DMS114 treated with DMSO at 0.1 percent for 48 hours (cell line): ENCODE measurements at regions not wholly inside any gene's neighbourhood (a gene's known extent, or its start where the extent isn't known, plus 50 kb on each side); places are given as distances from the start of the nearest gene placed in this dataset.
A peak's percentile ranks its signal among the peaks of the same experiment; 100 is the strongest.
"Not testable (repeated sequence)": the region's sequence is repeated elsewhere in the genome, so short reads cannot be mapped to it uniquely, and the experiment has no call there.

Experiments
- DNase-seq: peaks from one replicate; lab custom pipeline; 2025; ENCODE audit not compliant: unreplicated experiment; lab: John Stamatoyannopoulos, UW

DNA sequence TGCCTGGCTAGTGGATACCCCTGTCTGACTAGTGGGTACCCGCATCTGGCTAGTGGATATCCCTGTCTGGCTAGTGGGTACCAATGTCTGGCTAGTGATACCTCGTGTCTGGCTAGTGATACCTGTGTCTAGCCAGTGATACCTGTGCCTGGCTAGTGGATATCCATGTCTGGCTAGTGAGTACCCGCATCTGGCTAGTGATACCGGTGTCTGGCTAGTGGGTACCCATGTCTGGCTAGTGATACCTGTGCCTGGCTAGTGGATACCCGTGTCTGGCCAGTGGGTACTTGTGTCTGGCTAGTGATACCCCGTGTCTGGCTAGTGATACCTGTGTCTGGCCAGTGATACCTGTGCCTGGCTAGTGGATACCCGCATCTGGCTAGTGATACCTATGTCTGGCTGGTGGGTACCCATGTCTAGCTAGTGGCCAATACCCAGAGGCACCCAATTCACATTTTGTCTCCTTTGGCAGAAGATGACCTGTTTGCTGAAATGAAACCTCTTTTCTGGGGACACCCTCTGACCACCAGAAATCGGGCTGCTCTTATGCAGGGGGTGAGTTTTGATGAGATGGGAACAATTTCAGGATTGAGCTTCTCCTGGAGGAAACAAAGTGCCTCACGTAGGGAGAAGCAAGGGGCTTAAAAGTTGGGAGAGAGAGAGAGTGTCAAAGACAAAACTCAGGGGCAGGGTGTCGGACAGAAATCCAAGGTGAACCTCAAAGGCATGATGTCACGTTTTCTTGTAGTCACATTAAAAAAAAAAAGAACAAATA is 63.4 kb downstream of the SMIM38 start:
- DNase-seq: no peak

DNA sequence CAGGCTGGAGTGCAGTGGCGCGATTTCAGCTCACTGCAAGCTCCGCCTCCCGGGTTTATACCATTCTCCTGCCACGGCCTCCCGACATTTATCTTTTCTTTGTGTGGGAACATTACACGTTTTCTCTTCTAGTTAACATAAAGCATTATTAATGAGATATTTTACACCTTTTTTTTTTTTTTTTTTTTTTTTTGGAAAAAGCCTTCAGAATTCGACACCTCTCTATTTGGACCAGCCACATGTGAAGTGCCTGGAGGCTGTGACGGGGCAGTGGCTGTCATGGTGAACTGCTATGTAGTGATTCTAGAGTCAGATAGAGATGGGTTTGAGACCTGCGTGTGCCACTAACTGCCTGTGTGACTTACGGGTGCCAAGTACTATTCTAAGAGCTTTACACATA is 64.3 kb downstream of the SMIM38 start:
- DNase-seq: no peak

DNA sequence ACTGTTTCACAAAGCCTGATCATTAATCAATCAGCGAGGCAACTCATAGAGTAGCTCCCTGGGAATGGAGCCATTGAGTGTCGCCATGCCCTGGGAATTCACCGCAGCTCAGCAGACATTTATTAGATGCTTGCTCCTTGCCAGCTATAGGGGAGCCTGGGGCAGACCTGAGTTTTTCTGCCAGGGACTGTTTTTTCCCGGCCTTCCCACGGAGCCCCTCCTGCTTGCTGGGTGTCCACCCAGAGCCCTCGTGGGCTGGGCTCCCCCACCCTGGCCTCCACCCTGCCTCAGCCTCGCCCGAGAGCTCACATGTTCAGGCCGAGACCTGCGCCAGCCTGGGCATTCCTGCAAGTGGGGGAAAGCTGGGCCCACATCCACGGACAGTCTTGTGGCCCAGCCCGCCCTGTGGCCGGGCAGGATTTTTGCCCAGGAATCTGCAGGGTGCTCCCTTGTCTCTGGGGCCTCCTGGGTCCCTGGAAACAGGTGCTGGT is 64.9 kb downstream of the SMIM38 start:
- no peak for DNase-seq

DNA sequence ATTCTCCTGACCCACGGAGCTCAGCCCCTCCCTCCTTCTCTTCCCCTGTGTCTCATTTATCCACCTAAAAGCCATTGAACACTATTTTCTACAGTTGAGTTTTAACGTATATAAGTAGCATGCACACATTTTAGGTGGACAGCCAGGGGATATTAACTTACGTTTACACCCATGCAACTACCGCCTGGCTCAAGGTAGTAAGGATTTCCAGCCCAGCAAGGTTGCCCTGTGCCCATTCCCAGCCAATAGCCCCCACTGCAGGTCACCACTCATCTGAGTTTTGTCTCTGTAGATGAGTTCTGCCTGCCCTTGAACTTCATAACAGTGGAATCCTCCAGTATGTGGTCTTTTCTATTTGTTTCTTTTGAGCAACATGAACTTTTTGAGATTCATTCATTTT is 65.4 kb downstream of the SMIM38 start:
- DNase-seq: no peak

DNA sequence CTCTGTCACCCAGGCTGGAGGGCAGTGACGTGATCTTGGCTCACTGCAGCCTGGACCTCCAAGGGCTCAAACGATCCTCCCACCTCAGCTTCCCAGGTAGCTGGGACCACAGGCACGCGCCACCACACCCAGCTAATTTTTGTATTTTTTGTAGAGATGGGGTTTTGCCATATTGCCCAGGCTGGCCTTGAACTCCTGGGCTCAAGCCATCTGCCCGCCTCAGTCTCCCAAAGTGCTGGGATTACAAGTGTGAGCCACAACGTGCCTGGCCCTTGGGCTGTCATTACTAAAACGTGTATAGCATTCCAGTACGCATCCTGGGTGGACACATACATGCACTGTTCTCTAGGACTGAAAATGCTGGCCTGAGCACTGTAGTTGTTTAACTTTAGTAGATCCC is 65.9 kb downstream of the SMIM38 start:
- not testable (repeated sequence) for DNase-seq

DNA sequence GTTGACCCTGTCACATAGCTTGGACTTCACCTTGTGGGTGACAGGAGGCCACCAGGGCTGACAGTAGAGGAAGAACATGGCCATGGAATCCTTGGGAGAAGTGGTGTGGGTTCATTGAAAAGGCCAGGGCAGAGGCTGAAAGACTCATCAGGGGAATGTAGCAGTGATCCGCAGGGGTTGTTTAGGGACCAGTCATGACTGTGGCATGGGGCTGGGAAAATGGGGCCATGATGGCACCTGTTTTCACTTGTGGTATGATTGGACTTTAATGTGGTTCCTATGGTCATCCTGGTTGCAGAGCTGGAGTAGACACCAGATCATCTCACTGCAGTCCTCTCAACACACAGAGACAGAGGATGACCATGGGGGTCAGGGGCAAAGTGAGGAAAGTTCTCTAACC is 66.7 kb upstream of the MYEOV start:
- DNase-seq: no peak

DNA sequence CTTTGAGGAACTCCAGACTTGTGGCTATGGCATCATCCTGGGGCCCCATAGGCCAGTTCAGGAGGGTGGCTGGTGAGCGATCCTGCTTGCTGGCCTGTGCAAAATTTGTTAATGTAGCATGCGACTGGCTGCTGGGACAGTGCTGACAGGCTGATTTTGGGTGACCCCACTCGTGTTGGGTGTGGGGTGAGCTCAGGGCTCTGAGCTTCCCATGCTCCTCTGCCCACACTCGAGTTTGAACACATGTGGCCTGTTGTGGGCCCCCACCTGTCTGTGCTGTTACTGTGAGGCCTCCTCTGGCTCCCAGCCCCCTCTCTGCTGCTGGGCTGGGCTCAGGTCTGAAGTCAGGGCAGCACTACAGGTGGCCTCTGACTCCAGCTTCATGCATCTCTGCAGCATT is 64.4 kb upstream of the MYEOV start:
- no peak for DNase-seq

DNA sequence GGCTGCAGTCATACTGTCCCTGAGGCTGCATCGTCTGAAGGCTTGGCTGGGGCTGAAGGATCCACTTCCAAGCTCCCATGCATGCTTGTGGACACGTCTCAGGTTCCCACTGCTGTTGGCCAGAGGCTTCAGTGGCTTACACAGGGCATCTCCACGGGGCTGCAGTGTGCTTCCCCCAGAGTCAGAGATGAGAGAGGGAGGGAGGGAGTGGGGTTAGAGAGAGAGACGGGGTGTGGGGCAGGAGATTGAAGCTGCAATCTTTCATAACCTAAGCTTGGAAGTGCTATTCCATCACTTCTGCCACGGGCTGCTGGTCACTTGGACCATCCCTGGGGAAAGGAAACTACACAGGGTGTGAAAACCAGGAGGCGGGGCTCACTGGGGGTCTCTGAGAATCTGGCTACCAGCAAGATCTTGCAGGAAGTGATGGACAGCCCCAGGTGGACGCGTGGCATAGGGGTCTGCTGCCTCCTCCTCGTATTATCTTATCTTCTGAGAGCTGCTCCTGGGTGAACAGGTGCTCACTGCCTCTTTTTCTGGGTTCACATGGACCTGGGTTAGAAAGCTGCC is 63.0 kb upstream of the MYEOV start:
- DNase-seq: no peak

DNA sequence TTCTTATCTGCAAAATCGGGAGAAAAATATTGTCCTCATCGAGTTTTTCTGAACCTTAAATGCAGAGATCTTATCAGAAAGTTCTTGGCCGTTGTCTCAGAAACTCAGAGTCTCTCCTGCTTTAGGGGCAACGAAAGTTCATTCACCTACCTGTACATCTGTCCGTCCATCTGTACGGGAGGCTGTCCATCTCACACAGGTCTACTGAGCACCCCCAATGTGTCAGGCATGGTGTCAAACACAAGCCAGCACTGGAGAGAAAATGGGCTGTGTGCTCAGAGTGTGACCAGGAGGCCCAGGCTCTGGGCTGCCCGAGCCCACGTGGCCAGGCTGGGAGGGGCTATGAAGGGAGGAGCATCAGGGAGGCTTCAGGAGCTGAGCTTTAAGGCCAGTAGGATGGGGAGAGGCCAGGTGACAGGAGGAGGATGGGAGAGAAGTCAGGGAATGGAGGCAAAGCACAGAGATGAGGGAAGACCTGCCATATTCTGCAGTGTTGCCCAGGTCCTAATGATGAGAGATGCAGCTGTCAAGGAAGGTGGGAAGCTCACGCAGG is 62.4 kb upstream of the MYEOV start:
- DNase-seq: no peak

DNA sequence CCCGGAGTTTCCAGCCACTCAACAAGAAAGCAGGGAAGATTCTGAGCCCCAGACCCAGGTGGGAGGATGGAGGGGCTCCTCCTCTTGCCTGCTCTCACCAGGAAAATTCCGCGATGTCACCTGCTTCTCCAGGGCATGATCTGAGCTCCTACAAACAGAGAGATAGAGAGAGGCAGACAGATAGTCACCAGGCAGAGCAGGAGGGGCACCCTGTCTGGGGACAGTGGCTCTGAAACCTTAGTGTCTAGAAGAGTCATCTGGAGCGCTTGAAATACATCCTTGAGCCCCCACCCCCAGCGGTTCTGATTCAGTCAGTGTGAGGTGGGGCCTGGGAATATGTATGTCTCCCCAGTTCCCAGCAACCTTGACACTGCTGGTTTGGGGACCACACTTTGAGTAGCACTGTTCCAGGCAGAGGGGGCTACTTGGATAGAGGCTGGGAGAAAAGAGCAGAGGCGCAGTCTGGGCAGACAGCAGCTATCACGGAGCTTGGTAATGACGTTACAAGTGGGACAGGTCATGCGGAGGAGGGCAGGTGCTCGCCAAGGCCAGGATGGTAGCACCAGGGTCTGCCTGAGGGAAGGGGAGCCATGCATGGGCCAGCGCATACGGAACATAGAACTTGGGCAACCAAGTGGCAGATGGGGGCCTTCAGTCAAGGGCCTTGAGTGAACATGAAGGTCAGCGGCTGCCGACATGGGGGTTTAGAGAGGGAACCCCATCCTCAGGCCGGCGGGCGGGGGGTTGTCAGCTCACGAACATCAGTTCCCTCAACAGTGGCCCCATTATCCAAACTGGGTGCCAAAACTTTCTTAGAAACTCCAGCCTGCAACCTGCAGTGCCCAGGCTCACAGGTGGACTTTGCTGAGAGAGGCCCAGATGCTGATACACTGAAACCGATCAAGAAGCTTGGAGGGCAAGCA is 60.9 kb upstream of the MYEOV start:
- DNase-seq: no peak

DNA sequence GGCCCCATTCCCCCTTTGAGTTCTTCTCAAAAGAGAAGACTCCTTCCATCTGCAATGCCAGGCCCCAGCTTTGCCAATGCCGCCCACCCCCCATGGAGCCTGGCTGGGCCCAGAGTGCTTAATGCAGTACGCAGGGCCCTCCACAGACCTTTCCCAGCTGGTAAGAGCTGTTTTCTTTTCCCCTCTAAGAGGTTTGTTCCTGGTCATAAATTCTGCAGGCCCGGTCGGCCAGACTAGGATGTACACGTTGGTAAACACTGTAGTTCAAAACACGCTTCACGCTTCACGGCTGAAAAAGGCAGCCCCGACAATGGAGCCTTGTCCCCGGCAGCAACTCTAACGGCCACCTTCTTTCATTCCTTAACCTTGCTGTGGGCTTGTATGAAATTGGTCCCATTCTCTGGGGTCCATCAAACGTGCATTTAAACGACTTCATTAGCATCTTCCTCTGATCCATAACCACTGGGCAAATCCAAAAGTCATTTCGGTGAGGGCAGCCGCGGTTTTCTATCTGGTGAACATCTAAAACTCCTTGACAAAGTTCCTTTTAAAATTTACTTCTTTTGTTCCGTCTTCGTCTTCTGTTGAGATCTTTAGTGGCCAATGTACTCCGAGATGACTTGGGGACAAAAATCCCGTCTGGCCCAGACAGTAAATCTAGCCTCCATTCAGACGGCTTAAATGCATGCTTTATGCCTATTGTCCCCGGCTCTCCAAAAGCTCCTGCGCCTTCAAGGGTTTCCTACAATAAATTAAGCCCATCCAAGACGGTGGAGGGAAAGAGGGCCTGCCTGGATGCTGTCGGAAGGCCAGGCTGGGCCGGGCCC is 60.0 kb upstream of the MYEOV start:
- DNase-seq: no peak

DNA sequence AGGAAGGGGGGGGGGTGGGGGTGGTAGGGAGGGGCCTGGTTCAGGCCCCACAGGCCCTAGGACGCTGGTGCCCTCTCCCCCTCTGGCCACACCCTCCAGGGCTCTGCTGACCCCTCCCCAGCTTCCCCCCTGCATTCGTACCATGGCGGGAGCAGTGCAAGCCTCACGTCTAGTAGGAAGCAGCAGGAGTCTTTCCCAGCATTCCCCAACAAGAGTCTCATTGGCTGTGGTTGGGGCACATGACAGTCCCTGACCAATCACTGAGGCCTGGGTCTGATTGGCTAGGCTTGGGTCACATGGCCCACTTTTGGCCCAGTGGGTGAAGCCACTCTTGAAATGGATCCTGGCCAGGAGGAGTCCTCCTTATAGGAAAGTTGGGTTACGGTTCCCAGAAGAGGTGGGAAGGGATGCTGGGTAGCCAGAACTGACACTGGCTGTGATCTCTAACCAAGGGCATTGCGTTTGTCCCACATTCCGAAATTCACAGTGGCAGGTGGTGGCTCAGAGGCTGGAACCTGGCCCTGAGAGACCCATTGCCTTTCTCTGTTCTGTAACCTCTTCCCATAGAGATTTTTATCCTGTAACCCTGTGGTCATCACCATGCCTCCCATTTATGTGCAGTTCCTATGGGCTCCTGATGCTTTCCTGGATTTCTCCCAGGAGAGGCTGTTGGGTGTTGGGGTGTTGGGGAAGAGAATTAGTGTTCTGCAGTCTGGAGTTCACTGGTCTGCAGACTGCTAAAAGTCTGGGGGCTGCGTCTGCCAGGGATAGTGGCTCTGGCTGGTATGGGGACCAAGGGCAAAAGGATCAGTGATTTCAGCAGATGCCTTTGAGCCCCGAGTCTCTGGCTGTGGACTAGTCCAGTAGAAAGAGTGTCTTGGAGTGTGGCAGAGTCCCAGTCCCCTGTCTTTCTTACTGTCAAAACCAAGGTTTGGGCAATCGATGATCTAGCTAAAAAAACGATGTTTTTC is 58.9 kb upstream of the MYEOV start:
- DNase-seq: no peak

DNA sequence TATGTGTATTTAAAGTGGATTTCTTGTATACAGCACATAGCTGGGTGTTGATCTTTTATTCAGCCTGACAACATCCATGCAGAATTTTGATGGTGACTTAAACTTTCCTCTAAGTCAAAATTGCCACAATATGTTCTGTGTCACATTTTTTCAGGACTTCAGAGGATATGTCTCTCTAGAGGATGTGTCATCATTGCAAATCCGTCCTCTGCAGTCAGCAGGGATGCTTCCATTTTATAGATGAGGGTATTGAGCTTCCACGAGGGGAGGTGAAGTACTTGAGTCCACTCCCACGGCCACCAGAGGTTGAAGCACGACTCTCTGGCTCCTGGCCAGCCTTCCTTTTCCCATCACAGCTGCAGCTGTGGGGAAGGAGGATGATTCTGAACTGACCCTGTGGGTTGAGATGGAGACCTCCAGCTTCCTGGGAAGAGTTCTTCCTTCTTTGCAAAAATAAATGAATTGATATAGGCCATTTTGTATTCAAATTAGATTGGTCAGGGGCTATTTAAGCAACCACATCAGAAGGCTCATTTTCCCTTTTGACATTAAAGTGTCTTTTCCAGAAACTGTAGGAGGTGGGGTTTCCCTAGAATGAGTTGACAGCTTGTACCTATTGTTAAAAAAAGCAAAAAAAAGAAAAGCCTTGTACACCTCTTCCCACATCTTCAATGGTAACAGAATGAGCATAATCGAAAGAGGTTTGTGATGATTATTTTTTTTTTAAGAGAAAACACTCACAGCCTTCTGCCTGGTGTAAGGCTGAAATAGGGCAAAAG is 55.2 kb upstream of the MYEOV start:
- no peak for DNase-seq

DNA sequence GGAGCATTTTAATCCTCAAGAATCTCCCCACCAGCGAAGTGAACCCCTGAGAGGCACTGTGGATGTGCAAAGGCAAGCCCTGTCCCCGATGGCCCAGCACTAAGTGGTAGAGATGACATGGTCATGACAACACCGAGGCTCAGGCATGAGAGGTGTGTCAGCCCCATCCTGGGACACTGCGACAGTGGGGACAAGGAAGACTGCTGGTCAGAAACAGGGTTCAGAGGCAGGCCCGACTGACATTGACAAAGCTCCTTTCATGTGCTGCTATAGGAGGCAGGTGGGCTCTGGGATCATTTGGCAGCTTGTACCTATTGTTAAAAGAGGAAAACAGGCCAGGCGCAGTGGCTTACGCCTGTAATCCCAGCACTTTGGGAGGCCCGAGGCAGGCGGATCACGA is 54.3 kb upstream of the MYEOV start:
- DNase-seq: no peak

DNA sequence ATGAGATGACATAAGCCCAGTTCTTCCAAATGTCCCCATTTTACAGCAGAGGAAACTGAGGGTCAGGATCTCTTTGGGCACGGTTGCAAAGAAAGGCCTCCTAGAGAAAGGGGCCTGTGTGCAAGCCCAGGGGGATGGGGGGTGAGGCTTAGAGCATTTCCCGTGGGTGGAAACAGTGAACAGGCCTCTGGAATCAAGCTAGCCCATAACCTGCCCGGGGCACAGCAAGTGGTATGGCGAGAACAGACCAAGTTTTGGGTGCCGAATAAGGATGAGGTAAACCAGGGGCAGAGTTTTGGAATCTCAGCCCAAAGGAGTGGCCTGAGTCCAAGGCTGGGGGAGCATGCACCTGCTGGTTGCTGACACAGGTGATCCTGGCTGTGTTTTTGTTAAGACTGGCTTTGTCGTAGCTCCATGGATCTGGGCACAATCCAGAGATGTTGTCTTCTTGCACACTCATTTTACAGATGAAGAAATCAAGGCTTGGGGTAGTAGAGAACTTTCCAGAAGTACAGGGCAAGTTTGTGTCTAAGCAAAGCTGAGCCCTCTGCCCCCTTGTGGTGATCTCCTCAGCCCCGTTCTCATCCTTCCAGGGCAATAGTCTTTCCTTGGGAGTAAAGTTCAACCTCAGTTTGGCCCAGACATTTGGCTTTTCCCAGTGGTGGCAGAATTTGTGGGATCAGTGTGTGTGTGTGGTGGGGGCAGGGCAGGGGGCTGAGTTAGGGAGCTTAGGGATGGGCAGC is 53.5 kb upstream of the MYEOV start:
- DNase-seq: peak; percentile 60

DNA sequence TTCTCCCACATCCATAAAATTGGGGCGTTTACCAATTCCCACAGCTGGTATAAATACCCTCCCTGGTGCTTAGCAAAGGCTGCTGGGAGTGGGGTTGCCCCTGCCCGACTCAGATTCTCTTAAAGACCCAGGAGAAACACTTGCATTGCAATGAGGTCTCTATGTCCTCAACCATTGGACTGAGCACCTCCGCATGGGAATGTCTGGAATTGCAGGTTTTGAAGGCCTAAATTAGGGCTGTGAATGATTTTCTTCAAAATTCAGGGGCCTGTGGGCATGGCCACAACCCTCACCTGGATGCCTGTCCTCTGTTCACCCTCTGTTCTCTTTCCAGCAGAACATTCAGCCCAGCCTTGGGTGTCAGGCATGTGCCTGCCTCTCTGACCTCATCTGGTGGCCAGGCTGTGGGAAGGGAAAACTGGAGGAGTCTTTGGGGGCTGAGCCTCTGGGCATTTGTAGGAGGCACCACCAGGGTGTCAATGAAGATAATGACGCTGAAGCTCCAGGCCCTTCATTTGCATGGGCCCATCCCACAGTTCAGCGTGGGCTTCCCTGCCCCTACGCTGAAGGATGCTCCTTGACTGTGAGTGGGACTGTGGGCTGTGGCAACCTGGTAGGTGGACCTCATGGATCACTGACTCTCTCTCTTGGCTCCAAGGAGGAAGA is 52.7 kb upstream of the MYEOV start:
- no peak for DNase-seq

DNA sequence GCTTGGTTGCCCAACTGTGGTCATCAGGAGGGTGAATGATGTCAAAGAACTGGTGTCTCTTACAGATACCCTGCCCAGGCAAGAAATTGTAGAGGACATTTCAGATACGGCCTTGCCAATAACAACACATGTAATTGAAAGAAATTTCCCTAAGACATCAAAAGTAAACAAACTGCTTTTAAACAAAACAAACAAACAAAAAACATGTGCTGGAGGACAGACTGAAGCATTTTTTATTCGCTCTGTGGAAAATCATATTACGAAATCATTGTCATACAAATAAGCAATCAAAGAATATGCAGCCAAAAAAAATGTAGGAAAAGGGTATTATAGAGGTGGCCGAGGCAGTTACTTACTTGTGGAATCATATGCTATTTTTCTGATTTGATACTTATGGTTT is 52.1 kb upstream of the MYEOV start:
- DNase-seq: no peak
